ENCODE measurements at regions not wholly inside any gene's neighbourhood (a gene's known extent, or its start where the extent isn't known, plus 50 kb on each side); places are given as distances from the start of the nearest gene placed in this dataset.
A peak's percentile ranks its signal among the peaks of the same experiment; 100 is the strongest.
"Not testable (repeated sequence)": the region's sequence is repeated elsewhere in the genome, so short reads cannot be mapped to it uniquely, and the experiment has no call there.

DNA sequence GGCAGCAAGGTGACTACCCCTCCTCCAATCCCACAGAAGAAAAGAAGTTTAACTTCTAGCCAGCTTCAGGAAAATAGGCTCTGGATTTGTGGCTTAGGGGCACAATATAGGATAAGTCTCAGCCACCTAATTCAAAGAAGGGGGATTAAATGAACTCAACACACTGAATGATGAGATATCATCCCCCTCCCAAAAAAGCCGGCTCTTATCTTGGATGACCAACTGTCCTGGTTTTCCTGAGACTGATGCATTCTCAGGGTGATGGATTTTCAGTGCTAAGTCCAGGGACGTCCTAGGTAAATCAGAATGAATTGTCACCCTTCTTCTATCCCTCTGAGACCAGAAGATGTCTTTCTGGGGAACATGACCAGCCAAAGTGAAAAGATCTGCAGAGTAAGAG lies 487.0 kb upstream of the PROK2 start:
- DNase-seq = no peak

GRCh38 chr3:72271216-72271615 lies 486.3 kb upstream of the PROK2 start:
- DNase-seq = peak; percentile 55 to 75 (median 68)

DNA sequence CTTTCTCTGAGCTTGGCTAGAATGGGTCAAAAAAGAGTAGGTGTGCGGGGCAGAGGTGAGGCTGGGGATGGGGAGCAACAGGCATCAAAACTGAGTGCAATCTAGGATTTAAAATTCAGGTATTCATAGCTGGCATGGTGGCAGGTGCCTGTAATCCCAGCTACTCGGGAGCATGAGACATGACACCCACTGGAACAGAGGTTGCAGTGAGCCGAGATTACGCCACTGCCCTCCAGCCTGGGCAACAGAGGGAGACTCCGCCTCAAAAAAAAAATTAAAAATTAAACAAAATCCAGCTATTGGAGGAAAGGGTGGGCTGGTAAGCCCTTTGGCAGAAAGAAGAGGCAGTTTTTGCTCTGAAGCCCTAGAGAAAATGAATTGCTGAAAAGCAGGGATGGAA lies 485.8 kb upstream of the PROK2 start:
- DNase-seq = peak in 1 of 4 experiments; percentile 17

GRCh38 chr3:72270072-72270681 lies 485.2 kb upstream of the PROK2 start:
- peak; percentile 90 to 96 (median 93) for DNase-seq

- no peak for DNase-seq
Observed at GRCh38 chr3:72269475-72269874, 484.5 kb upstream of the PROK2 start.

DNA sequence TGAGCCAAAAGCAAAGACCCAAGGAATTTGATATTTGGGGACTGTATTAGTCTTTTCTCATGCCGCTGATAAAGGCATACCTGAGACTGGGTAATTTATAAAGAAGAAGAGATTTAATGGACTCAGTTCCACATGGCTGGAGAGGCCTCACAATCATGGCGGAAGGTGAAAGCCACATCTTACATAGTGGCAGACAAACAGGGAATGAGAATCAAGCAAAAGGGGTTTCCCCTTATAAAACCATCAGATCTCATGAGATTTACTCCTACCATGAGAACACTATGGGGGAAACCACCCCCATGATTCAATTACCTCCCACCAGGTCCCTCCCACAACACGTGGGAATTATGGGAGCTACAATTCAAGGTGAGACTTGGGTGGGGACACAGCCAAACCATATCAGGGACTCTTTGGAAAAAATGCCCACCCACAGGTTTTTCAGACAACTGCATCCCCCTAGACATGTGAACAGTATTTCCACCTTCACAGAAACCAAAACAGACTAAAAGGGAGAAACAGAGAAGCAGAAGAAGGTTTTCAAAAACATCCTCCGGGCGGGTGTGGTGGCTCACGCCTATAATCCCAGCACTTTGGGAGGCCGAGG lies 482.1 kb upstream of the PROK2 start:
- DNase-seq = not testable (repeated sequence)

- peak in 1 of 4 experiments; percentile 15 for DNase-seq
Observed at GRCh38 chr3:72266016-72266370, 481.0 kb upstream of the PROK2 start.

GRCh38 chr3:72265256-72266015 lies 480.5 kb upstream of the PROK2 start:
- DNase-seq = peak in 2 of 4 experiments; percentile 30 to 49

DNA sequence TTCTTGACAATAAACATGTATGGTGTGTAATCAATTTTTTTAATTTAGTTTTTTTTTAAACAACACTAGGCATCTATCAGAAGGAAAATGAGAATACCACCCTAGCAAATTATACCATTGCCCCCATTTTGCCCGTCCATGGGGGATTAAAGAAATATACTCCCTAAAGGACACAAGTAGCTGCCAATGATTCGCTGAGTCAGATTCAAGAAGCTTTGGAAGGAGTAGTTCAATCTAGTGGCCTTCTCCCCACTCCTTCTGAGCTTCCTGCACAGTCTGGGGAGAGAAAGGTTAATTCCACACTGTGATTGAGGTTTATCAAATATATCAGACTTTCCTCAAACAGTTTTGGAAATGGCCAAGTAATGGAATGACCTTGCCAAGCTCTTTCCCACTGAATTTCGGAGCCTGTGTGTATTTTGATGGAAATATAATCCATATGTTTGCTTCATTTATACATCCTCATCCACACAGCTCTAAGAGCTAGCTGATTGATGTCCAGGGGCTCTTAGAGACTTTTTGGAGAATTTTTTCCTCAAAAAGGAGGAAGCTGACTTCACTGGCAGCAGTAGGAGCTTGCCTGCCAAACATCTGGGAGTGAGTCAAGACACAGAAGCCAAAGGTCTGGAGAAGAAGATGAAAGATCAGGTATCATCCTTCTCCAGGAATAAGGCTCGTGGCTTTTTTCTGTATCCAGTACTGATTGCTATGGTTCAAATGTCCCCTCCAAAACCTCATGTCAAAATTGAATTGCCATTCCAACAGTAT lies 478.5 kb upstream of the PROK2 start:
- no peak for DNase-seq

DNA sequence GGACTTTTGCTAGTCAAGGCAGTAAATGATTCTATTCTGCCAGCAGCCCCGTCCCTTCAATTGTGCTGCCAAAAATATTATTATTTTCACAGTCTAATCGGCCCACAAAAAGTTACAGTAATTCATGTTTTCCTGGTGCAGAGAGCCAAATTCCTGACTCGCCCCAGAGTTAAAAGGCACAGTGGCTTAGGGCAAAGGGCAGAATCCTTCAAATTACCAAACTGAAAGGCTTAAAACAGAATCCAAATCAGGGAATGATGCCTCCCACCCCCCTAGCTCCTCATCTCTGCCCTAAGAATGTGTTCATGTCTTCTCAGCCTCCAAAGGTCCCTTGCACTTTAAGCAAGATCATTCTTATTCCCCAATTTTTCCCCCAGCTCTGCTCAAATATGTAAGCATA lies 477.8 kb upstream of the PROK2 start:
- no peak for DNase-seq

- no peak for DNase-seq
Observed at GRCh38 chr3:72261566-72262564, 476.9 kb upstream of the PROK2 start.

DNA sequence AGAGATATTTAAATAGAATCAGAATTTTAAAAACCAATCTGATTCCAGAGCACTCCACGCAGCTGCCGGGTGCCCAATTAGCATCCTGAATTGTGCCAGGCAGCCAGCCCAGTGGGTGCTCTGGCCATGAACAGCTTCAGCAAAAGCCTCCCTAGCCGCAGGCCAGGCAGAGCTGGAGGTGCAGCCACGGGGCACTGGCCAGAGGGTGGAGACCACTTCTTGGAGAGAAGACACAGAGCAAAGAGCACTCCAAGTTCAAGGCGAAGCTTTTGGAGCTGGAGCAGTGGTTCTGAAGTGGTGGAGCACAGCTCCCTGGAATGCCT lies 475.6 kb upstream of the PROK2 start:
- no peak for DNase-seq

DNA sequence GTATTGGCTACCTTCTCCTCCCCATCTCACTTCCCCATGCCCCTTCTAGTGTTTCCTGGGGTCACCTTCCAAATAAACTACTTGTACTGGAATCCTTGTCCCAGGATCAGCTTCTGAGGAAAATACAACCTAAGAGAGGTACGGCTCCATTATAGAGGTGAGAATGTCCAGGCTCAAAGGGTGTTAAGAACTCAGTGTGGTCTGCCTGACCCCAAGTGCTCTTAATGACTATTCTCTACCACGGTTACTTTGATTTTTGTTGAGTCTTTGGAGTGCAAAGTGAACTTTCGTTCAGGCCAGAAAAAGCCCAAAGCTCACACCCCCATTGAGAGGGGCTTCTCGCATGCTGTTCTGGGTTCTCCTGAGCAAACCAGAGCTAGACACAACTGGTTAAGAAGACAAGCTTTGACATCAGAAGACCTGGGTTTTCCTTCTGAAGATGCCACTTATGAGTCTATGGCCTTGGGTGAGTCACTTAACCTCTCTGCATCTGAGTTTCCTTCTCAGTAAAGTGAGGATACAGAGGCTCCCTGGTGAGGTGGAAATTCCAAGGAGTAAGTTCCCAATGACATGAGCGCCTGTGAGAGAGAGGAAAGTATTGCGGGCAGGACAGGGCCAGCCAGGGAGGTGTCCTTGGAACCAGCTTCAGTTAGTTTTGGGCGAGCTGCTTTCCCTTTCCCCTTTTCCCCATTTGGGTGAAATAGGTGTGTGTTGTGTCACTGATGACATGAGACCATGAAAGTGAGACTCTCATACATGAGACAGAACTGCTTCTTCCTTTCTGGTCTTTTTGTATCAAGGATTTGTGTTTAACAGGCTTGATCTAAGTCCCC lies 475.0 kb upstream of the PROK2 start:
- no peak for DNase-seq

- DNase-seq = peak in 1 of 4 experiments; percentile 15
Observed at GRCh38 chr3:72258361-72259141, 473.6 kb upstream of the PROK2 start.

- DNase-seq = no peak
Observed at GRCh38 chr3:72257738-72258137, 472.8 kb upstream of the PROK2 start.

- DNase-seq = no peak
Observed at GRCh38 chr3:72257203-72257602, 472.3 kb upstream of the PROK2 start.

DNA sequence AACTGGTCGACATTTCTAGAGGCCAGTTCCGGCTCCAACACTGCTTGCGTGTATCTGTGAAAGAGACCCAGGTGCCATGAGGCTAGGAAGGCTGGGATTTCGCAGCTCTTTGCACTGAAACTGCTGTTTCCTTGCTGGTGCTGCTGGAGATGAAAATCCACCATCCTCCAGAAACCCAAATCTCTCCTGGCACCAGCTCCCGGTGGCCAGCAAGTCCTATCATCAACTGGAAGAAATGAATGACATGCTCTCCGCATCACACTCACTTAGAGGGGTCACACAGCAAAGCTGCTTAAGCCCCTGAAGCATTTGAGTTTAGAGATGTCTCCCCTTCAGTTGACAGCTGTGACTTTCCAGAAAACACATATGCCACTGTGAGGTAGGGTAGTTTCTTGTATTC lies 471.8 kb upstream of the PROK2 start:
- DNase-seq = no peak

DNA sequence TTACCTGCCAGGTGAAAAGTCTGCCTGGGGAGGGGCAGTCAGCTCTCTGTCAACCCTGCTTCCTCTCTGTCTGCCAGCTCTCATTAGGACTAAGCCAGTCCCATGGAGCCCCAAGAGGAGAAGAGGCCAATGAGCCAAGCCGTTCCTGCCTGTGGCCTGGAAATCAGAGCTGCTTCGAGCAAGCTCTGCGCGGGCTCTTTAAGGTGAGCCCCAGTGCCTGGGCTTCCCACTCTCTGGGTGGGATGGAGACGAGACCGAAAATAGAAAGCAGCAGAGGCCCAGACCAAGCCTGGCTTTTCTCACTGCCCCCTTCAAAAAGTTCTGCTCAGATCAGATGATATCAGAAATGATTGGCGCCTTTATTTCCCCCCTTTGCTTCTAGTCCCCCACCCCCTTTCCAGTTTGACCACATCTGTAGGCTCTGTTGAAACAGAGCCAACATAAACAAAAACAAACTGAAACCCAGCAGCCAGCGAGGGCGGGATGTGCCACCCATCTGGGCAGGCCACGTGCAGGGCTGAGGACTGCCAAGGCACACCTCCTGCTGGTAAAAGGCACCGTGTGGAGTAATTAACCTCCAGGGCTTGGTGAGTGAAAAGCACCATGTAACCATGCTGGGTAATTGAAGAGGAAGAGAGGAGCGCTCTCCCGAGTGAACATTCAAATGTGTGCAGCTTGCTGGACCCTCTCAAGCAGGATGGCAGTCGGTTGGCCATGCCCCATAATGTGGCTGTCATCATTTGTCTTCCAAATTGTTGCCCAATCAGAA lies 471.0 kb upstream of the PROK2 start:
- peak in 3 of 4 experiments; percentile 33 to 35 (median 34) for DNase-seq

DNA sequence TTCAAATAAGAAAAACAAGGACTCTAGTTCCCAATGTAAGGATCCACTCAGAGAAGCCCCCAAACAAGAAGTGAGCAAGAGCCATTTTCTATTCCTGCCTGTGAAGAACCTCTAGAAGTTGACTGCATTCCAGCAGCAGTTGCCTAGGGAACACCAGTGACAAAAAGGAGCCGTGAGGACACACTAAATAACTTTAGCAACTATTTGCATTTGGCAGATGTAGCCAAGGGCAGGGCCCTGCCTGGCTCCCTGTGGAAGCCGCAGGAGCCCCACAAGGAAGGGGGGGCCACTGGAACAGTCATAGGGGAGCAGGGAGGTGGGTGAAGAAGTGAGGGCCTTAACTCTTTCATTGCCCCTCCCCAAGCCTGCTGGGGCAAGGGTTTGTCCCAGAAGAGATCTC lies 470.2 kb upstream of the PROK2 start:
- DNase-seq = no peak

DNA sequence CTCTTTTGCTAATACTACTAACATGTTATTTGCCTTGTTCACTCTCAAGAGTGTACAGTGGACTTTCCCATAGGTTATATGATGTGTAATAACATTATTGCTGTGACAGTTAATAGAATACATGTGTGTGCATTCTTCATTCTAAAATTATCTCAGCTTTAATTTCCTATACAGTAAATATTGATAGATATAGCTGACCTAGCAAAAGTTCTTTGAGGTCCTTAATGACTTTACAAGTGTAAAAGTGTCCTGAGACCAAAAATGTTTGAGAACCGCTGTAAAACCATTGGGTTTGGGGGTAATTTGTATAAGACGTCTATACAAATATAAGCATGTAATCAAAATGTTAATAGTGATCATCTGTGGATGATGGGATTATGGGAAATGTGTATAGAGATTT lies 469.5 kb upstream of the PROK2 start:
- no peak for DNase-seq
